PC-3 (cell line): ENCODE measurements at regions not wholly inside any gene's neighbourhood (a gene's known extent, or its start where the extent isn't known, plus 50 kb on each side); places are given as distances from the start of the nearest gene placed in this dataset.
A peak's percentile ranks its signal among the peaks of the same experiment; 100 is the strongest.

Source experiments
- ATAC-seq: fragments of 200-7000 bp; cut with Tn5 transposase; 2 replicates; pipeline ENCODE4 v1.9.1; 2020; ENCODE audit warnings: mild to moderate bottlenecking, moderate library complexity
- BruUV-seq: library from RNA; stranded (reverse); fragments of 400-500 nt; replicated peaks from 2 replicates; lab custom pipeline; 2021; lab: Mats Ljungman, UMichigan
- CTCF ChIA-PET: fragments of 300-600 bp; sonication (Branson Sonifier 250); formaldehyde crosslinking; loops from one replicate; lab custom pipeline; 2022; ENCODE audit warnings: antibody characterized with exemption; lab: Charles Lee
- POLR2A ChIA-PET: fragments of 300-600 bp; sonication (Branson Sonifier 250); formaldehyde crosslinking; loops from one replicate; lab custom pipeline; 2022; ENCODE audit warnings: antibody characterized with exemption; ENCODE audit not compliant: unreplicated experiment; lab: Charles Lee
- DNase-seq: peaks from one replicate; pipeline ENCODE4 v3.0.0-alpha.2; 2015
- H2AFZ ChIP-seq: fragments of 300-600 bp; sonication (generic); 2 replicates; pipeline ENCODE4 v1.6.0; 2016; ENCODE audit warnings: antibody characterized with exemption, low read length
- H3F3A ChIP-seq: fragments of 300-600 bp; sonication (generic); one replicate; pipeline ENCODE4 v1.6.0; 2017; ENCODE audit warnings: antibody characterized with exemption, low read length, control low read depth, mild to moderate bottlenecking; ENCODE audit not compliant: unreplicated experiment
- H3K27ac ChIP-seq: fragments of 300-600 bp; sonication (generic); 2 replicates; pipeline ENCODE4 v1.5.1; 2016; ENCODE audit warnings: mild to moderate bottlenecking, low read length
- H3K27me3 ChIP-seq: fragments of 300-600 bp; sonication (generic); 2 replicates; pipeline ENCODE4 v1.6.1; 2016; ENCODE audit warnings: low read length, mixed read lengths
- H3K36me3 ChIP-seq: fragments of 300-600 bp; sonication (generic); 2 replicates; pipeline ENCODE4 v1.6.1; 2016; ENCODE audit warnings: low read depth, mixed run types, low read length, mixed read lengths
- H3K4me1 ChIP-seq: fragments of 300-600 bp; sonication (generic); 2 replicates; pipeline ENCODE4 v1.5.1; 2016; ENCODE audit warnings: low read length; ENCODE audit not compliant: insufficient read depth
- H3K4me2 ChIP-seq: fragments of 300-600 bp; sonication (generic); 2 replicates; pipeline ENCODE4 v1.6.0; 2016; ENCODE audit warnings: low read length
- H3K4me3 ChIP-seq: fragments of 300-600 bp; sonication (generic); 2 replicates; pipeline ENCODE4 v1.5.1; 2016; ENCODE audit warnings: mild to moderate bottlenecking, low read length, mixed read lengths
- H3K79me2 ChIP-seq: fragments of 300-600 bp; sonication (generic); 2 replicates; pipeline ENCODE4 v1.6.1; 2017; ENCODE audit warnings: low read length, mixed read lengths
- H3K9ac ChIP-seq: fragments of 300-600 bp; sonication (generic); 2 replicates; pipeline ENCODE4 v1.6.0; 2016; ENCODE audit warnings: mild to moderate bottlenecking, low read length
- H3K9me2 ChIP-seq: fragments of 300-600 bp; sonication (generic); replicated peaks from 2 replicates; pipeline ENCODE4 v1.6.1; 2016; ENCODE audit warnings: mixed run types, low read length, mixed read lengths
- H3K9me3 ChIP-seq: fragments of 300-600 bp; sonication (generic); 2 replicates; pipeline ENCODE4 v1.6.1; 2016; ENCODE audit warnings: low read length, mixed read lengths
- H4K20me1 ChIP-seq: fragments of 300-600 bp; sonication (generic); 2 replicates; pipeline ENCODE4 v1.6.1; 2016; ENCODE audit warnings: low read length, mixed read lengths
- EZH2 ChIP-seq: fragments of 300-600 bp; sonication (generic); IDR thresholded peaks from one replicate; pipeline ENCODE4 v1.6.1; 2017; ENCODE audit warnings: antibody characterized with exemption, mild to moderate bottlenecking, low read length; ENCODE audit not compliant: unreplicated experiment
- EZH2phosphoT487 ChIP-seq: fragments of 300-600 bp; sonication (generic); IDR thresholded peaks from 2 replicates; pipeline ENCODE4 v1.6.1; 2018; ENCODE audit warnings: mild to moderate bottlenecking, antibody characterized with exemption, low read length, borderline replicate concordance
- intact Hi-C: fragments of 100-400 bp; cut with micrococcal nuclease; formaldehyde crosslinking; loops from 2 replicates; pipeline ENCODE4 v1.9.0; 2023
- TF ChIP-seq, protein P1 (sequence below): fragments of 300-600 bp; sonication (generic); conservative IDR thresholded peaks from 2 replicates; pipeline ENCODE4 v1.5.1; 2017; ENCODE audit warnings: antibody characterized with exemption, low read depth, mild to moderate bottlenecking, low read length

DNA sequence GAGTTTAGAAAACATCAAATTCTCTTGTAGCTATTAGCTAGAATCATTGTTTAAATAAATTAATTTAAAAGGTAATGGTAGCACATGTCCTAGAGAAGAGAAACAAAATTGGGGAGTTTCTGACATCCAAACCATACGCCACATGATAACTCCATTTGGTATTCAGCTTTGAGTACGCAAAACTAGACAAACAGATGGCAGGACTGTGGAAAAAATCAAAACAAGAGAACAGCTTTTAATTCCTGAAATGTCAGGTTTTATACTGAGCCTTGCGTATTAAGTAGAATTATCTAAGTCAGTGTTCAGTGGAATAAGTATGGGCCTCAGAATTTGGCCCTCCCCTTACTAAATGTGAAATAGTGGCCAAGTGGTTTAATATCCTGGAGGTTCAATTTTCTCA lies 82.4 kb upstream of the PDE1A start:
- DNase-seq (no peak), ATAC-seq (no peak)
- H2AFZ ChIP-seq, result no peak overlapping the region
- no peak for TF ChIP-seq EZH2
- TF ChIP-seq, protein P1, sequence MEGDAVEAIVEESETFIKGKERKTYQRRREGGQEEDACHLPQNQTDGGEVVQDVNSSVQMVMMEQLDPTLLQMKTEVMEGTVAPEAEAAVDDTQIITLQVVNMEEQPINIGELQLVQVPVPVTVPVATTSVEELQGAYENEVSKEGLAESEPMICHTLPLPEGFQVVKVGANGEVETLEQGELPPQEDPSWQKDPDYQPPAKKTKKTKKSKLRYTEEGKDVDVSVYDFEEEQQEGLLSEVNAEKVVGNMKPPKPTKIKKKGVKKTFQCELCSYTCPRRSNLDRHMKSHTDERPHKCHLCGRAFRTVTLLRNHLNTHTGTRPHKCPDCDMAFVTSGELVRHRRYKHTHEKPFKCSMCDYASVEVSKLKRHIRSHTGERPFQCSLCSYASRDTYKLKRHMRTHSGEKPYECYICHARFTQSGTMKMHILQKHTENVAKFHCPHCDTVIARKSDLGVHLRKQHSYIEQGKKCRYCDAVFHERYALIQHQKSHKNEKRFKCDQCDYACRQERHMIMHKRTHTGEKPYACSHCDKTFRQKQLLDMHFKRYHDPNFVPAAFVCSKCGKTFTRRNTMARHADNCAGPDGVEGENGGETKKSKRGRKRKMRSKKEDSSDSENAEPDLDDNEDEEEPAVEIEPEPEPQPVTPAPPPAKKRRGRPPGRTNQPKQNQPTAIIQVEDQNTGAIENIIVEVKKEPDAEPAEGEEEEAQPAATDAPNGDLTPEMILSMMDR, result no peak
- no peak for TF ChIP-seq EZH2phosphoT487
- H3K36me3 ChIP-seq, result no peaks in the 10 kb centered on the region
- intact Hi-C loops, result no loop called here
- H3K27ac ChIP-seq, result no peak overlapping the region
- H3K9ac ChIP-seq, result no peak overlapping the region
- H3K4me3 ChIP-seq, result no peak overlapping the region
- no peaks in the 10 kb centered on the region for H3K9me3 ChIP-seq
- no peak overlapping the region for H3K4me2 ChIP-seq
- no peaks in the 10 kb centered on the region for H3K79me2 ChIP-seq
- BruUV-seq, result no TSS peak
- H3K27me3 ChIP-seq, result no peaks in the 10 kb centered on the region
- ChIA-PET CTCF (no interaction called here), POLR2A (no interaction called here)
- H3K9me2 ChIP-seq, result no peaks in the 10 kb centered on the region
- no peaks in the 10 kb centered on the region for H3K4me1 ChIP-seq
- H3F3A ChIP-seq, result no peaks in the 10 kb centered on the region
- H4K20me1 ChIP-seq, result no peaks in the 10 kb centered on the region

DNA sequence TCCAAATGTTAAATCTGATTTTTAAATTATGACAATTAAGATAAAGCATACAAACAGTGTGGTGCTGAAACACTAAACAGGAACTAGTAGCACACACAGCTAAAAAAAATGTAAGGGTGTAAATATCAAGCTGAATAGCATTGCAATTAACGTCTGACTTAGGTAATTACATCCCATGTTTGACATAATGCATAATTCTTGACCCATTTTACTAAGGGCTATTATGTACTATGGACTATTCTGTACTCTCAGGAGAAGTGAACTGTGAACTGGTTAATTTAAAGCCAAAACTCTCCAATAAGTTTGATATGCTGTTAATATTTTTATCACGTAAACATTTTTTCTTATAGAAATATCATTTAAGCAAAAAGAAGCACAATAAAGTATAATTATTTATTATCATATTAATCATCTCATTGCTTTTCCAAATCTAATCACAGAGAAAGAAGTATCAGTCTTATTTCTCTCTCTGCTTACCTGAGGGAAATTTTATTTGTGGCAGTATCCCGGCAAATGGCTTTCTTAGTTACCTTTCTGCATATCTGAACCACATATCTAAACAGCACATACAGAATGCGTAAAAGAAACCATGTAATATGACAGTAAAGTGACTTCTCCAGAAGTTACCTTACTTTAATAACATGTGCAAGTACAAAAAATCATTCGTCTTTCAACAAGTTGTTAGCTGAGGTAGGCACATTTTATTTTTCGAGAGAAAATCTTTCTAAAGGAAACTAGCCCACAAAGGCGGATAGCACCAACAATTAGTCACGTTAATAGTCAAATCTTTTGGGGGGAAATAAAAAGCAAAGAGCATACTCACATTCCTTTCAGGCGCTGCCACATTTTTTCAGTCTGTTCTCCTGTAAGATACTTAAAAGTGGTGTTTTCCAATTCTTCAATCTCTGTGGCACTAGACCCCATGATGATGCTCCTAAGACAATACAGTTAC lies 94.9 kb upstream of the PDE1A start:
- no peaks in the 10 kb centered on the region for H3F3A ChIP-seq
- intact Hi-C loops, result no loop called here
- no peak for TF ChIP-seq EZH2
- TF ChIP-seq, protein P1, result no peak
- no peak for TF ChIP-seq EZH2phosphoT487
- no peaks in the 10 kb centered on the region for H3K79me2 ChIP-seq
- ChIA-PET POLR2A (no interaction called here), CTCF (no interaction called here)
- H3K9me3 ChIP-seq, result no peaks in the 10 kb centered on the region
- no peaks in the 10 kb centered on the region for H3K36me3 ChIP-seq
- H3K27ac ChIP-seq, result no peak overlapping the region
- H2AFZ ChIP-seq, result no peak overlapping the region
- BruUV-seq, result no TSS peak
- H3K4me2 ChIP-seq, result no peak overlapping the region
- DNase-seq (no peak), ATAC-seq (no peak)
- H4K20me1 ChIP-seq, result no peaks in the 10 kb centered on the region
- H3K4me1 ChIP-seq, result no peaks in the 10 kb centered on the region
- H3K4me3 ChIP-seq, result no peak overlapping the region
- peaks cover 27% of the 10 kb centered on the region for H3K27me3 ChIP-seq
- no peak overlapping the region for H3K9ac ChIP-seq
- H3K9me2 ChIP-seq, result no peaks in the 10 kb centered on the region

DNA sequence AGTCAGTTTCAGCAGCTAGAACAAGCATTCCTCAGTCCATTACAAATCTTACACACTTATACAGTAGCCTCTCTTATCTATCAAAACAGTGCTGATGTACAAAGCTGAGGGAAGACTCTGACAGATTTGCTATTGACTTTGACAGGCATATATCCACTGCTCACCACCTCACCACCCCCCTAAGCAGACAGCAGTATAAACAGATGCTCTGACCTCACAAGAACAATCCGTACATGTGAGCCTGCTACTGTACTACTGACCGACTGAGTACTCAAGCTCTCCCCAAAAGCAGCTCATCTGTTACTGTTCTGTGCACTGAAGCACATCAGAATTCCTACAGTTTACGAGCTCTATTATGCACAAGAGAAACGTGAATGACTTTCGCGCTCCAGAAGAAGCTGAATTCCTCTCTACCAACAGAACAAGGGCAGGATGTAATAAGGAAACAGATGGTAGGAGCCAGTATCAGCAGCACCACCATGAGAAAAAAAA lies 95.6 kb upstream of the PDE1A start:
- Histone ChIP-seq H3K36me3 (no peaks in the 10 kb centered on the region), H3K4me3 (no peak overlapping the region), H3K9me2 (no peaks in the 10 kb centered on the region), H3K4me2 (no peak overlapping the region), H2AFZ (no peak overlapping the region), H3K9me3 (no peaks in the 10 kb centered on the region), H3K27ac (no peak overlapping the region), H3K4me1 (no peaks in the 10 kb centered on the region), H4K20me1 (no peaks in the 10 kb centered on the region), H3F3A (no peaks in the 10 kb centered on the region), H3K79me2 (no peaks in the 10 kb centered on the region), H3K9ac (no peak overlapping the region), H3K27me3 (peaks cover 21% of the 10 kb centered on the region; the same call in 1 of the 2 replicates)
- ChIA-PET POLR2A (no interaction called here), CTCF (no interaction called here)
- ATAC-seq, result 0 out of 2 replicates have a peak, but pooled peaks have one; percentile 27
- DNase-seq, result no peak
- no TSS peak for BruUV-seq
- intact Hi-C loops, result no loop called here
- TF ChIP-seq EZH2, result no peak
- no peak for TF ChIP-seq EZH2phosphoT487
- TF ChIP-seq, protein P1, result no peak
